ENCODE measurements at regions not wholly inside any gene's neighbourhood (a gene's known extent, or its start where the extent isn't known, plus 50 kb on each side); places are given as distances from the start of the nearest gene placed in this dataset.

DNA sequence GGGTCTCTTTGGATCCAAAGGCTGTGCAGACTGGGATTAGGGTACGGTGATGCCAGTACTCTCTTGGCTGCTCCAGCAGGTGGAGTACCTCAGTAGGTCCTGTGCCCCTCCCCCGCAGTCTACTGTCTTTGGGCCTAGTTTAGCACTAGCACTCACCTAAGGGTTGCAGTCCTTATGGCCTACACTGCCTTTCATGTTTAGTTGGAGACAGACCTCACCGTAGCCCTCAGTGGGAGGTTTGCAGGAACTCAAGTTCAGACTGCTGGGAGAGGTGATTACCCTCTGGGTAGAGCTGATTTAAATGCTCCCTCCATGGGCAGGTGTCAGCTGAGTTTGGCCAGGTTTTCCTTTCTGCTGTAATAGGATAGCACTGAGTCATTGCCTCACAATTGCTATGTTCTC lies 210.8 kb upstream of the TMEM196 start:
- TF ChIP-seq, protein P1, sequence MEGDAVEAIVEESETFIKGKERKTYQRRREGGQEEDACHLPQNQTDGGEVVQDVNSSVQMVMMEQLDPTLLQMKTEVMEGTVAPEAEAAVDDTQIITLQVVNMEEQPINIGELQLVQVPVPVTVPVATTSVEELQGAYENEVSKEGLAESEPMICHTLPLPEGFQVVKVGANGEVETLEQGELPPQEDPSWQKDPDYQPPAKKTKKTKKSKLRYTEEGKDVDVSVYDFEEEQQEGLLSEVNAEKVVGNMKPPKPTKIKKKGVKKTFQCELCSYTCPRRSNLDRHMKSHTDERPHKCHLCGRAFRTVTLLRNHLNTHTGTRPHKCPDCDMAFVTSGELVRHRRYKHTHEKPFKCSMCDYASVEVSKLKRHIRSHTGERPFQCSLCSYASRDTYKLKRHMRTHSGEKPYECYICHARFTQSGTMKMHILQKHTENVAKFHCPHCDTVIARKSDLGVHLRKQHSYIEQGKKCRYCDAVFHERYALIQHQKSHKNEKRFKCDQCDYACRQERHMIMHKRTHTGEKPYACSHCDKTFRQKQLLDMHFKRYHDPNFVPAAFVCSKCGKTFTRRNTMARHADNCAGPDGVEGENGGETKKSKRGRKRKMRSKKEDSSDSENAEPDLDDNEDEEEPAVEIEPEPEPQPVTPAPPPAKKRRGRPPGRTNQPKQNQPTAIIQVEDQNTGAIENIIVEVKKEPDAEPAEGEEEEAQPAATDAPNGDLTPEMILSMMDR (IDR thresholded peaks at IDR 0.05) = no peak
- intact Hi-C loops (cut with DNase I) = loop anchor here (5.0 to 10.0 kb wide), 3 partner anchors 188 to 611 kb away; no protein-coding TSS in a partner anchor
- DNase-seq = no peak

DNA sequence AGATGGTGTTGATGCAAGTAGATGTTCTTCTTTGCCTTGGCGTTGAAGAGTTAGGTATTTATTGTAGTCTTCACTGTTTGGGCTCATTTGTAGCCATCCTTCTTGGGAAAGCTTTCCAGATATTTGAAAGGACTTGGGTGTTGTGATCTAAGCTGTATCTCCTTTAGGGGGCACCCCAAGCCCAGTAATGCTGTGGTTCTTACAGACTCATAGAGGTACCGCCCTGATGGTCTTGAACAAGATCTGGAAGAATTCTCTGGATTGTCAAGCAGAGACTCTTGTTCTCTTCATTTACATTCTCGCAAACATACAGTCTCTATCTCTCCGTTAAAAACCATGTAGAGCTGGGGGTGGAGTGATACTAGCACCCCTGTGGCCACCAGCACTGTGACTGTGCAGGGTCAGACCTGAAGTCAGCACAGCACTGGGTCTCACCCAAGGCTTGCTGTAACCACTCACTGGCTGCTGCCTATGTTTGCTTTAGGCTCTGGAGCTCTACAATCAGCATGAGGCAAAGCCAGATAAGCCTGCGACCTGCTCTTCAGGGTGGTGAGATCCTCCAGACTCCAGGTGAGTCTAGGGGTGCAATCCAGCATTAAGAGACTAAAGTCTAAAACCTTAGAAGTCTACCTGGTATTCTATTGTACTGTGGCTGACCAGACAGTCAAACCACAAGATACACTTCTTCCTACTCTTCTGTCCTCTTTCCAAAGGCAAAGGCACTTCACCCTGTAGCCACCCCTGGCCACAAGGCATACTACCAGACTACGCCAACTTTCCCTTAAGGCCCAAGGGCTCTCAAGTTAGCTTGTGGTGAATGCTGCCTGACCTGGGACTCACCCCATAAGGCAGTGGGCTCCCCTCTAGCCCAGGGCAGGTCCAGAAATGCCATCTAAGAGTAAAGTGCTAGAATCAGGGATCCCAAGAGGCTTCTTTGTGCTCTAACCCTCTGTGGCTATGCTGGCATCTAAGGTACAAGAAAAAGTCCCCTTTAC lies 209.7 kb upstream of the TMEM196 start:
- Histone ChIP-seq H3K27ac (no peak overlapping the region), H3K27me3 (no peaks in the 10 kb centered on the region), H3K9ac (ENCODE audit: low read depth in 2 of 2, low read length in 2 of 2) (no peak overlapping the region), H3K9me3 (no peaks in the 10 kb centered on the region), H3K4me3 (no peak overlapping the region), H3K4me1 (no peaks in the 10 kb centered on the region), H3K36me3 (no peaks in the 10 kb centered on the region)
- TF ChIP-seq, protein P1 (IDR thresholded peaks at IDR 0.05) = no peak
- DNase-seq = peak; percentile 51
- intact Hi-C loops (cut with DNase I) = loop anchor here (5.0 to 10.0 kb wide), 3 partner anchors 189 to 612 kb away; no protein-coding TSS in a partner anchor

More for the DNA sequence above, 210.8 kb upstream of the TMEM196 start:
- Histone ChIP-seq H3K36me3 (no peaks in the 10 kb centered on the region), H3K9ac (ENCODE audit: low read depth in 2 of 2, low read length in 2 of 2) (no peak overlapping the region), H3K4me1 (no peaks in the 10 kb centered on the region), H3K9me3 (no peaks in the 10 kb centered on the region), H3K27me3 (no peaks in the 10 kb centered on the region), H3K27ac (no peak overlapping the region), H3K4me3 (no peak overlapping the region)

DNA sequence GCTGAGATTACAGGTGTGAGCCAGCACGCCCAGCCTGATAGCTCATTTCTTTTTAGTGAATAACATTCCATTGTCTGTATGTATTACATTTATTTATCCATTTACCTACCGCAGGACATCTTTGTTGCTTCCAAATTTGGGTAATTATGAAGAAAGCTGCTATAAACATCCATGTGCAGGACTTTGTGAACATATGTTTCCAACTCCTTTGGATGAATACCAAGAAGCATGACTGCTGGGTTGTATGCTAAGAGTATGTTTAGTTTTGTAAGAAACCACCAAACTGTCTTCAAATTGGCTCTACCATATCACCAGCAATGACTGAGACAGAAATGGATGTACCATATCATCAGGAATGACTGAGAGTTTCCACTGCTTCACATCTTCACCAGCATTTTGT lies 200.2 kb upstream of the TMEM196 start:
- no peaks in the 10 kb centered on the region for H3K4me1 ChIP-seq
- DNase-seq = no peak
- H3K27ac ChIP-seq = no peak overlapping the region
- no peaks in the 10 kb centered on the region for H3K9me3 ChIP-seq
- no peak overlapping the region for H3K9ac ChIP-seq (ENCODE audit: low read depth in 2 of 2, low read length in 2 of 2)
- TF ChIP-seq, protein P1 (IDR thresholded peaks at IDR 0.05) = no peak
- H3K36me3 ChIP-seq = no peaks in the 10 kb centered on the region
- H3K4me3 ChIP-seq = no peak overlapping the region
- no peaks in the 10 kb centered on the region for H3K27me3 ChIP-seq
- intact Hi-C loops (cut with DNase I) = no loop called here

DNA sequence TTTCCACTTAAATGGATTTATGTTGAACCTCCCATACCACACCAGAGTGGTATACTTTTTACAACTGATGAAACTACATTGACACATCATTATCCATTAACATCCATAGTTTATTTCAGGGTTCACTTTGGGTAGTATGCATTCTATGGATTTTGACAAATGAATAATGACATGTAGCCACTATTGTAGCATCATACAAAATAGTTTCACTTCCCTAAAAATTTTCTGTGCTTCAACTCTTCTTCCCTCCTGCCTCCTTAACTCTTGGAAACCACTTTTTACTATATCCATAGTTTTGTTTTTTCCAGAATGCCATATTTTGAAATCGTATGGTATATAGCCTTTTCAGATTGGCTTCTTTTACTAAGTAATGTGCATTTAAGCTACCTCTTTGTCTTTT lies 199.5 kb upstream of the TMEM196 start:
- Histone ChIP-seq H3K27ac (no peak overlapping the region), H3K4me1 (no peaks in the 10 kb centered on the region), H3K36me3 (no peaks in the 10 kb centered on the region), H3K9me3 (no peaks in the 10 kb centered on the region), H3K27me3 (no peaks in the 10 kb centered on the region), H3K9ac (ENCODE audit: low read depth in 2 of 2, low read length in 2 of 2) (no peak overlapping the region), H3K4me3 (no peak overlapping the region)
- TF ChIP-seq, protein P1 (IDR thresholded peaks at IDR 0.05) = no peak
- no peak for DNase-seq
- intact Hi-C loops (cut with DNase I) = no loop called here

DNA sequence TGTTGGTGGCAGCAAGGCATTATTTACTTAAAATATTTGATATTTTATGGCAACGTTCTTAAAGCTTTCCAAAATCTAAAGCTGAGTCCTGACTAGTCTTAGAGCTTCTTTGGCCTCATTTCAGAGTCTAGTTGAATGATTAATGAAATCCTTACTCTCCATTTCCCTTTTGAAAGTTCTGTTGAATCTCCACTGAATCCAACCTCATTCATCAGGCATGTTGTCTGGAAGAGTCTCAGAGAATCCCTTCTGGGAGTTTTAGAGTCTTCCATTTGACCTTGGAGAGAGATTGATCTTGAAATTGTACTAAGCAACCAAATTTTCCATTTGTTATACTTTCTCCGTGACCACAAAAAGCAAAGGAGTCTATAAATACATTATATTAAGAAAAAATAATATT lies 198.5 kb upstream of the TMEM196 start:
- H3K4me3 ChIP-seq = no peak overlapping the region
- H3K36me3 ChIP-seq = no peaks in the 10 kb centered on the region
- no peak overlapping the region for H3K27ac ChIP-seq
- H3K27me3 ChIP-seq = no peaks in the 10 kb centered on the region
- H3K9ac ChIP-seq (ENCODE audit: low read depth in 2 of 2, low read length in 2 of 2) = no peak overlapping the region
- DNase-seq = no peak
- intact Hi-C loops (cut with DNase I) = no loop called here
- TF ChIP-seq, protein P1 (IDR thresholded peaks at IDR 0.05) = no peak
- no peaks in the 10 kb centered on the region for H3K4me1 ChIP-seq
- no peaks in the 10 kb centered on the region for H3K9me3 ChIP-seq
